ENCODE measurements at regions not wholly inside any gene's neighbourhood (a gene's known extent, or its start where the extent isn't known, plus 50 kb on each side); places are given as distances from the start of the nearest gene placed in this dataset.

- Histone ChIP-seq H3K9ac (ENCODE audit: insufficient read depth, low read depth, low read length) (no peak overlapping the region), H3K27ac (ENCODE audit: extremely low read length, insufficient read depth, low read length) (no peak overlapping the region), H2AFZ (ENCODE audit: low read length) (no peak overlapping the region), H3K4me1 (ENCODE audit: insufficient read depth, low read length) (no peaks in the 10 kb centered on the region), H3K9me3 (ENCODE audit: low read length) (peaks cover 14% of the 10 kb centered on the region), H3K79me2 (ENCODE audit: insufficient read depth, low read length) (no peaks in the 10 kb centered on the region), H3K36me3 (replicated peaks in 1 of 2; ENCODE audit: control insufficient read depth in 1 of 2, insufficient read depth in 2 of 2, low read length in 2 of 2) (no peaks in the 10 kb centered on the region), H3K27me3 (ENCODE audit: control insufficient read depth in 1 of 2, insufficient read depth in 2 of 2, low read length in 2 of 2) (no peaks in the 10 kb centered on the region), H3K4me3 (replicated peaks in 1 of 3; ENCODE audit: insufficient read depth in 1 of 3, low read depth in 2 of 3, low read length in 3 of 3) (no peak overlapping the region), H3K4me2 (ENCODE audit: low read depth, low read length) (no peak overlapping the region), H4K20me1 (ENCODE audit: insufficient read depth, low read length) (no peaks in the 10 kb centered on the region)
- BruUV-seq (replicated peaks) = no TSS peak
- no peak for ATAC-seq
- no peak for FAIRE-seq
- intact Hi-C loops (cut with micrococcal nuclease; ENCODE audit: unreplicated experiment) = no loop called here
- TF ChIP-seq ZNF224 (CRISPR knock-in tag; IDR thresholded peaks at IDR 0.05) = no peak
- no peak for TF ChIP-seq GZF1 (CRISPR knock-in tag; IDR thresholded peaks at IDR 0.05)
- TF ChIP-seq MAZ (IDR thresholded peaks at IDR 0.05; ENCODE audit: borderline replicate concordance, low read depth, low read length) = no peak
- no peak for TF ChIP-seq MAZ (CRISPR knock-in tag; IDR thresholded peaks at IDR 0.05; ENCODE audit: low read depth)
- no peak for TF ChIP-seq THYN1 (CRISPR knock-in tag; IDR thresholded peaks at IDR 0.05; ENCODE audit: borderline replicate concordance, low read depth)
- no peak for TF ChIP-seq NPAS2 (CRISPR knock-in tag; IDR thresholded peaks at IDR 0.05; ENCODE audit: borderline replicate concordance)
- CTCF ChIA-PET (ENCODE audit: low intra/inter-chr PET ratio, low total read pairs) = no interaction called here
- in situ Hi-C loops (cut with HindIII; ENCODE audit: extremely low pct_ligation_motif_present, low pct_unique_long_range_greater_than_20kb) = no loop called here
- 1% methylated on average over 2 of the region's 2 CpGs for WGBS (ENCODE audit: low lambda C conversion rate)
- POLR2A ChIA-PET = no interaction called here
- DNase-seq (ENCODE audit: low spot score) = no peak
These were observed 798.3 kb downstream of the MAT2B start for GRCh38 chr5:164303646-164304215.

DNA sequence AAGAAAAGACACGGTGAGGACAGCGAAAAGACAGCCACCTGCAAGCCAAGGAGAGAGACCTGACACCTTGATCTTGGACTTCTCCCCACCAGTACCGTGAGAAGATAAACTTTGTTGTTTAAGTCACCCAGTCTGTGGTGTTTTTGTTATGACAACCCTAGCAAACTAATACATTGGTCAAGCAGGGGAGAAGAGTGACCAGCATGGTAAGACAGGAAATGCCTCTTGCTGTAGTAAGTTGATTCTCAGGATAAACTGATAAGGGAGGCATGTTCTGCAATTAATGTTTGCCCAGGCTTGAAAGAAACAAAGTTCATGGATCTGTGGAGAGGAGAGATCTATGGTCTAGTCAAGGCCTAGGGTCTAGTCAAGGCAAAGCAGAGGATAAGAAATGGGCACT lies 801.2 kb downstream of the MAT2B start:
- no peak overlapping the region for H3K9ac ChIP-seq (ENCODE audit: insufficient read depth, low read depth, low read length)
- POLR2A ChIA-PET = no interaction called here
- H2AFZ ChIP-seq (ENCODE audit: low read length) = no peak overlapping the region
- H3K36me3 ChIP-seq (replicated peaks in 1 of 2; ENCODE audit: control insufficient read depth in 1 of 2, insufficient read depth in 2 of 2, low read length in 2 of 2) = no peaks in the 10 kb centered on the region
- H4K20me1 ChIP-seq (ENCODE audit: insufficient read depth, low read length) = no peaks in the 10 kb centered on the region
- no peaks in the 10 kb centered on the region for H3K27me3 ChIP-seq (ENCODE audit: control insufficient read depth in 1 of 2, insufficient read depth in 2 of 2, low read length in 2 of 2)
- H3K4me2 ChIP-seq (ENCODE audit: low read depth, low read length) = no peak overlapping the region
- no TSS peak for BruUV-seq (replicated peaks)
- no peaks in the 10 kb centered on the region for H3K79me2 ChIP-seq (ENCODE audit: insufficient read depth, low read length)
- H3K4me1 ChIP-seq (ENCODE audit: insufficient read depth, low read length) = no peaks in the 10 kb centered on the region
- intact Hi-C loops (cut with micrococcal nuclease; ENCODE audit: unreplicated experiment) = no loop called here
- H3K27ac ChIP-seq (ENCODE audit: extremely low read length, insufficient read depth, low read length) = no peak overlapping the region
- H3K9me3 ChIP-seq (ENCODE audit: low read length) = peaks cover 21% of the 10 kb centered on the region
- DNase-seq (ENCODE audit: low spot score) (no peak), FAIRE-seq (no peak), ATAC-seq (no peak)
- no peak overlapping the region for H3K4me3 ChIP-seq (replicated peaks in 1 of 3; ENCODE audit: insufficient read depth in 1 of 3, low read depth in 2 of 3, low read length in 3 of 3)
- WGBS (ENCODE audit: low lambda C conversion rate) = 58% methylated on average over 3 of the region's 3 CpGs
- CTCF ChIA-PET (ENCODE audit: low intra/inter-chr PET ratio, low total read pairs) = no interaction called here
- in situ Hi-C loops (cut with HindIII; ENCODE audit: extremely low pct_ligation_motif_present, low pct_unique_long_range_greater_than_20kb) = no loop called here
- TF ChIP-seq ZBTB3 (CRISPR knock-in tag; IDR thresholded peaks at IDR 0.05; ENCODE audit: borderline replicate concordance, low read depth) (no peak), GABPA (IDR thresholded peaks at IDR 0.05; ENCODE audit: low read depth, low read length) (no peak), GABPA (CRISPR knock-in tag; IDR thresholded peaks at IDR 0.05; ENCODE audit: low read depth) (no peak), SIX4 (CRISPR knock-in tag; IDR thresholded peaks at IDR 0.05) (no peak), ZNF720 (CRISPR knock-in tag; IDR thresholded peaks at IDR 0.05) (no peak), PHB2 (IDR thresholded peaks at IDR 0.05; ENCODE audit: partially characterized antibody) (no peak), EEA1 (CRISPR knock-in tag; IDR thresholded peaks at IDR 0.05; ENCODE audit: borderline replicate concordance) (no peak), ATAD3A (CRISPR knock-in tag; IDR thresholded peaks at IDR 0.05) (no peak)
- TF ChIP-seq, protein P1, sequence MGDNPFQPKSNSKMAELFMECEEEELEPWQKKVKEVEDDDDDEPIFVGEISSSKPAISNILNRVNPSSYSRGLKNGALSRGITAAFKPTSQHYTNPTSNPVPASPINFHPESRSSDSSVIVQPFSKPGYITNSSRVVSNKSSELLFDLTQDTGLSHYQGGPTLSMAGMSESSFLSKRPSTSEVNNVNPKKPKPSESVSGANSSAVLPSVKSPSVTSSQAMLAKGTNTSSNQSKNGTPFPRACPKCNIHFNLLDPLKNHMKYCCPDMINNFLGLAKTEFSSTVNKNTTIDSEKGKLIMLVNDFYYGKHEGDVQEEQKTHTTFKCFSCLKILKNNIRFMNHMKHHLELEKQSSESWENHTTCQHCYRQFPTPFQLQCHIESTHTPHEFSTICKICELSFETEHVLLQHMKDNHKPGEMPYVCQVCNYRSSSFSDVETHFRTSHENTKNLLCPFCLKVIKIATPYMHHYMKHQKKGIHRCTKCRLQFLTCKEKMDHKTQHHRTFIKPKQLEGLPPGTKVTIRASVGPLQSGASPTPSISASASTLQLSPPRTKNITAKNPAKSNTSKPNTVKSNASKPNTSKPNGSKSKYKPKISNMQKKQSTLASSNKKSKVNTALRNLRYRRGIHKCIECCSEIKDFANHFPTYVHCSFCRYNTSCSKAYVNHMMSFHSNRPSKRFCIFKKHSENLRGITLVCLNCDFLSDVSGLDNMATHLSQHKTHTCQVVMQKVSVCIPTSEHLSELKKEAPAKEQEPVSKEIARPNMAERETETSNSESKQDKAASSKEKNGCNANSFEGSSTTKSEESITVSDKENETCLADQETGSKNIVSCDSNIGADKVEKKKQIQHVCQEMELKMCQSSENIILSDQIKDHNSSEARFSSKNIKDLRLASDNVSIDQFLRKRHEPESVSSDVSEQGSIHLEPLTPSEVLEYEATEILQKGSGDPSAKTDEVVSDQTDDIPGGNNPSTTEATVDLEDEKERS (CRISPR knock-in tag; IDR thresholded peaks at IDR 0.05) = no peak
